Mucosa of descending colon (tissue), 3 donors: ENCODE measurements at regions not wholly inside any gene's neighbourhood (a gene's known extent, or its start where the extent isn't known, plus 50 kb on each side); places are given as distances from the start of the nearest gene placed in this dataset.

Experiments used
- ATAC-seq: fragments of 200-7000 bp; cut with Tn5 transposase; one replicate; pipeline ENCODE4 v1.9.1; 2020; ENCODE audit warnings: mild to moderate bottlenecking, moderate library complexity
- DNase-seq, 3 donors: peaks; one replicate each; pipeline ENCODE4 v3.0.0-alpha.2; 2020
- H3K36me3 ChIP-seq: fragments of 200-600 bp; one replicate; pipeline ENCODE4 v1.8.0; 2021; ENCODE audit warnings: low read depth, mild to moderate bottlenecking
- H3K4me1 ChIP-seq: fragments of 200-600 bp; one replicate; pipeline ENCODE4 v1.8.0; 2021; ENCODE audit warnings: low read depth, mild to moderate bottlenecking
- H3K4me3 ChIP-seq: fragments of 200-600 bp; one replicate; pipeline ENCODE4 v1.8.0; 2021; ENCODE audit warnings: mild to moderate bottlenecking
- H3K9me3 ChIP-seq: fragments of 200-600 bp; one replicate; pipeline ENCODE4 v1.8.0; 2021; ENCODE audit warnings: mild to moderate bottlenecking
- CTCF ChIP-seq: fragments of 200-600 bp; IDR thresholded peaks from one replicate; pipeline ENCODE4 v1.8.0; 2022; ENCODE audit warnings: antibody characterized with exemption, mild to moderate bottlenecking
- intact Hi-C, 2 donors: fragments of 100-400 bp; cut with DNase I in 1 of 2; cut with micrococcal nuclease in 1 of 2; formaldehyde crosslinking; loops; one replicate each; pipeline versions ENCODE4 v1.11.0 to v1.11.1; 2022; cut with DNase I, micrococcal nuclease
- donor health status: DM: no; HTN: no; CAD: no; lungs with moderate emphysema.
- donor health status: DM: no; HTN: no; CAD: no.
- donor health status: DM: no; HTN: yes; CAD: no.

- TF ChIP-seq CTCF, result no peak
- peak; percentile 76 for ATAC-seq
- no peak overlapping the region for H3K4me3 ChIP-seq
- H3K4me1 ChIP-seq, result no peaks in the 10 kb centered on the region
- no peaks in the 10 kb centered on the region for H3K9me3 ChIP-seq
- no peaks in the 10 kb centered on the region for H3K36me3 ChIP-seq
- DNase-seq, result no peak
- intact Hi-C loops, result no loop called here
These were observed 71.9 kb upstream of the HTR1B start for GRCh38 chr6:77535172-77535571.

GRCh38 chr6:77536701-77537100 is 73.4 kb upstream of the HTR1B start:
- no peak for TF ChIP-seq CTCF
- DNase-seq, result no peak
- ATAC-seq, result no peak

GRCh38 chr6:77543601-77544000 is 80.3 kb upstream of the HTR1B start:
- no peak for TF ChIP-seq CTCF
- Histone ChIP-seq H3K4me1 (no peaks in the 10 kb centered on the region), H3K36me3 (no peaks in the 10 kb centered on the region), H3K4me3 (no peak overlapping the region), H3K9me3 (no peaks in the 10 kb centered on the region)
- ATAC-seq, result no peak
- no peak for DNase-seq
- intact Hi-C loops, result no loop called here

More at GRCh38 chr6:77536701-77537100, 73.4 kb upstream of the HTR1B start:
- intact Hi-C loops, result no loop called here
- Histone ChIP-seq H3K4me1 (no peaks in the 10 kb centered on the region), H3K36me3 (no peaks in the 10 kb centered on the region), H3K4me3 (no peak overlapping the region), H3K9me3 (no peaks in the 10 kb centered on the region)

- H3K4me3 ChIP-seq, result no peak overlapping the region
- no peaks in the 10 kb centered on the region for H3K4me1 ChIP-seq
- no peak for TF ChIP-seq CTCF
- H3K36me3 ChIP-seq, result no peaks in the 10 kb centered on the region
- H3K9me3 ChIP-seq, result no peaks in the 10 kb centered on the region
- ATAC-seq (no peak), DNase-seq (no peak)
- intact Hi-C loops, result no loop called here
These were observed 84.9 kb upstream of the HTR1B start for GRCh38 chr6:77548190-77548589.

GRCh38 chr6:77548662-77549366 is 85.5 kb upstream of the HTR1B start:
- intact Hi-C loops, result no loop called here
- Histone ChIP-seq H3K4me1 (no peaks in the 10 kb centered on the region), H3K9me3 (no peaks in the 10 kb centered on the region), H3K36me3 (no peaks in the 10 kb centered on the region), H3K4me3 (no peak overlapping the region)
- DNase-seq (no peak), ATAC-seq (no peak)
- no peak for TF ChIP-seq CTCF

GRCh38 chr6:77551135-77551534 is 87.8 kb upstream of the HTR1B start:
- H3K4me1 ChIP-seq, result no peaks in the 10 kb centered on the region
- no peak for TF ChIP-seq CTCF
- H3K36me3 ChIP-seq, result no peaks in the 10 kb centered on the region
- DNase-seq (no peak), ATAC-seq (no peak)
- no peaks in the 10 kb centered on the region for H3K9me3 ChIP-seq
- no peak overlapping the region for H3K4me3 ChIP-seq
- intact Hi-C loops, result no loop called here
